Natural killer cell (primary cell): ENCODE measurements at regions not wholly inside any gene's neighbourhood (a gene's known extent, or its start where the extent isn't known, plus 50 kb on each side); places are given as distances from the start of the nearest gene placed in this dataset.

ENCODE experiments used
- ATAC-seq, 3 donors: fragments of 150-1000 bp in 2 of 3; fragments of 200-7000 bp in 1 of 3; cut with Tn5 transposase; 1 replicate in 1 of 3; 2 replicates in 2 of 3; pipeline ENCODE4 v1.10.0; 2021; ENCODE audit warnings: mild to moderate bottlenecking in 2 of 3, moderate library complexity in 2 of 3
- DNase-seq, 2 donors: peaks; one replicate each; pipeline versions ENCODE4 v3.0.0 to v3.0.0-alpha.2; 2013 to 2021; ENCODE audit warnings: mixed read lengths in 1 of 2
- H3K27ac ChIP-seq: one replicate; pipeline ENCODE4 v1.5.1; 2013; ENCODE audit warnings: mild to moderate bottlenecking, low read length
- H3K27me3 ChIP-seq: one replicate; pipeline ENCODE4 v1.6.1; 2013; ENCODE audit warnings: low read length; ENCODE audit not compliant: control insufficient read depth, insufficient read depth
- H3K36me3 ChIP-seq: one replicate; pipeline ENCODE4 v1.6.1; 2013; ENCODE audit warnings: low read length; ENCODE audit not compliant: control insufficient read depth, insufficient read depth
- H3K4me1 ChIP-seq: one replicate; pipeline ENCODE4 v1.6.1; 2013; ENCODE audit warnings: low read length; ENCODE audit not compliant: control insufficient read depth, insufficient read depth
- H3K4me3 ChIP-seq: one replicate; pipeline ENCODE4 v1.5.1; 2013; ENCODE audit warnings: low read length
- H3K9me3 ChIP-seq: one replicate; pipeline ENCODE4 v1.6.1; 2013; ENCODE audit warnings: low read length; ENCODE audit not compliant: control insufficient read depth, insufficient read depth
- H3K27ac Mint-ChIP-seq, 2 donors: one replicate each; pipeline ENCODE4 v1.8.0; 2022; ENCODE audit warnings: mild to moderate bottlenecking in 2 of 2, mixed read lengths in 2 of 2, moderate library complexity in 1 of 2
- H3K27me3 Mint-ChIP-seq, 2 donors: one replicate each; pipeline ENCODE4 v1.8.0; 2022; ENCODE audit warnings: low read depth in 2 of 2, mixed read lengths in 2 of 2
- H3K36me3 Mint-ChIP-seq: one replicate; pipeline ENCODE4 v1.8.0; 2022; ENCODE audit warnings: mixed read lengths
- H3K4me1 Mint-ChIP-seq, 2 donors: one replicate each; pipeline ENCODE4 v1.8.0; 2022; ENCODE audit warnings: mixed read lengths in 2 of 2
- H3K4me3 Mint-ChIP-seq: one replicate; pipeline ENCODE4 v1.8.0; 2022; ENCODE audit warnings: mild to moderate bottlenecking, moderate library complexity, mixed read lengths
- H3K9me3 Mint-ChIP-seq, 2 donors: one replicate each; pipeline ENCODE4 v1.8.0; 2022; ENCODE audit warnings: mixed read lengths in 2 of 2
- CTCF ChIP-seq: fragments of 200-600 bp; IDR thresholded peaks from one replicate; pipeline ENCODE4 v1.8.0; 2022; ENCODE audit warnings: antibody characterized with exemption
- WGBS: methylation state at CpG from one replicate; pipeline ENCODE4 v1.1.7; 2013; ENCODE audit warnings: missing lambda C conversion rate; ENCODE audit not compliant: insufficient coverage; 5-methylcytosine and 5-hydroxymethylcytosine counted together
- intact Hi-C: fragments of 100-400 bp; cut with micrococcal nuclease; formaldehyde crosslinking; loops from one replicate; pipeline ENCODE4 v1.14.2; 2022

- no peaks in the 10 kb centered on the region for H3K27me3 Mint-ChIP-seq
- H3K36me3 ChIP-seq = no peaks in the 10 kb centered on the region
- no peak overlapping the region for H3K27ac ChIP-seq
- peaks cover 4% of the 10 kb centered on the region for H3K4me1 ChIP-seq
- peaks cover 0 to 2% of the 10 kb centered on the region in 2 donors for H3K9me3 Mint-ChIP-seq
- intact Hi-C loops = no loop called here
- H3K27ac Mint-ChIP-seq = no peak overlapping the region
- 96% methylated on average over 2 of the region's 2 CpGs for WGBS
- H3K36me3 Mint-ChIP-seq = no peaks in the 10 kb centered on the region
- H3K9me3 ChIP-seq = no peaks in the 10 kb centered on the region
- no peak for TF ChIP-seq CTCF
- H3K4me3 Mint-ChIP-seq = no peak overlapping the region
- H3K27me3 ChIP-seq = no peaks in the 10 kb centered on the region
- DNase-seq = no peak
- peaks cover 75% of the 10 kb centered on the region in 2 donors for H3K4me1 Mint-ChIP-seq
- ATAC-seq = no peak
- H3K4me3 ChIP-seq = no peak overlapping the region
These were observed 162.7 kb downstream of the KLF12 start for GRCh38 chr13:73971481-73971880.

- Mint-ChIP-seq H3K9me3 (peaks cover 0 to 2% of the 10 kb centered on the region in 2 donors), H3K4me3 (no peak overlapping the region), H3K27ac (no peak overlapping the region), H3K27me3 (no peaks in the 10 kb centered on the region), H3K4me1 (peaks cover 75% of the 10 kb centered on the region in 2 donors), H3K36me3 (no peaks in the 10 kb centered on the region)
- Histone ChIP-seq H3K27ac (no peak overlapping the region), H3K27me3 (no peaks in the 10 kb centered on the region), H3K36me3 (no peaks in the 10 kb centered on the region), H3K4me1 (peaks cover 4% of the 10 kb centered on the region), H3K4me3 (no peak overlapping the region), H3K9me3 (no peaks in the 10 kb centered on the region)
- TF ChIP-seq CTCF = no peak
- DNase-seq = no peak
- 97% methylated on average over 7 of the region's 7 CpGs for WGBS
- ATAC-seq = no peak
- intact Hi-C loops = no loop called here
These were observed 163.7 kb downstream of the KLF12 start for GRCh38 chr13:73970421-73971055.

- H3K4me1 Mint-ChIP-seq = peaks cover 74 to 76% of the 10 kb centered on the region in 2 donors
- H3K27me3 ChIP-seq = no peaks in the 10 kb centered on the region
- H3K27ac ChIP-seq = no peak overlapping the region
- 85% methylated on average over 3 of the region's 5 CpGs for WGBS
- H3K36me3 ChIP-seq = peaks cover 3% of the 10 kb centered on the region
- H3K27ac Mint-ChIP-seq = peak overlapping the region in 1 of 2 donors; percentile 13
- H3K27me3 Mint-ChIP-seq = no peaks in the 10 kb centered on the region
- H3K9me3 Mint-ChIP-seq = no peaks in the 10 kb centered on the region
- ATAC-seq (no peak), DNase-seq (no peak)
- no peak overlapping the region for H3K4me3 Mint-ChIP-seq
- intact Hi-C loops = no loop called here
- no peaks in the 10 kb centered on the region for H3K9me3 ChIP-seq
- H3K36me3 Mint-ChIP-seq = no peaks in the 10 kb centered on the region
- TF ChIP-seq CTCF = no peak
- H3K4me3 ChIP-seq = no peak overlapping the region
- H3K4me1 ChIP-seq = peaks cover 2% of the 10 kb centered on the region
These were observed 166.6 kb downstream of the KLF12 start for GRCh38 chr13:73967397-73968165.
